ENCODE measurements at regions not wholly inside any gene's neighbourhood (a gene's known extent, or its start where the extent isn't known, plus 50 kb on each side); places are given as distances from the start of the nearest gene placed in this dataset.

- peaks cover 0 to 13% (median 0%) of the 10 kb centered on the region in 12 donors for H3K4me1 ChIP-seq
- WGBS, 4 donors, result 9 to 16% (median 14%) methylated on average over 4 of the region's 4 CpGs
- H3K27me3 ChIP-seq, result no peaks in the 10 kb centered on the region
- no peak for TF ChIP-seq CTCF (IDR thresholded peaks at IDR 0.05)
- no peak for TF ChIP-seq POLR2A (IDR thresholded peaks at IDR 0.05)
- H3K36me3 ChIP-seq, result no peaks in the 10 kb centered on the region
- DNase-seq (no peak), ATAC-seq (peak in 1 of 4 donors; percentile 22)
- peaks cover 0 to 10% (median 0%) of the 10 kb centered on the region in 12 donors for H3K9me3 ChIP-seq
- intact Hi-C loops (cut with DNase I), result loop anchor here in 1 of 10 donors (10.0 kb wide), 1 partner anchor 145 kb away; no protein-coding TSS in a partner anchor
- no peak overlapping the region for H3K4me3 ChIP-seq
- no peak overlapping the region for H3K27ac ChIP-seq
These were observed 75.0 kb upstream of the CCDC60 start for GRCh38 chr12:119259484-119259883.

GRCh38 chr12:119262388-119262787, 72.1 kb upstream of the CCDC60 start:
- ATAC-seq (no peak), DNase-seq (no peak)
- peaks cover 0 to 13% (median 0%) of the 10 kb centered on the region in 12 donors for H3K4me1 ChIP-seq
- TF ChIP-seq POLR2A (IDR thresholded peaks at IDR 0.05), result no peak
- no peak for TF ChIP-seq CTCF (IDR thresholded peaks at IDR 0.05)
- WGBS, 4 donors, result 93 to 98% (median 93%) methylated on average over 2 of the region's 2 CpGs
- H3K27ac ChIP-seq, result no peak overlapping the region
- no peaks in the 10 kb centered on the region for H3K36me3 ChIP-seq
- intact Hi-C loops (cut with DNase I), result no loop called here
- H3K9me3 ChIP-seq, result peaks cover 0 to 28% (median 2%) of the 10 kb centered on the region in 12 donors
- no peak overlapping the region for H3K4me3 ChIP-seq
- no peaks in the 10 kb centered on the region for H3K27me3 ChIP-seq

DNA sequence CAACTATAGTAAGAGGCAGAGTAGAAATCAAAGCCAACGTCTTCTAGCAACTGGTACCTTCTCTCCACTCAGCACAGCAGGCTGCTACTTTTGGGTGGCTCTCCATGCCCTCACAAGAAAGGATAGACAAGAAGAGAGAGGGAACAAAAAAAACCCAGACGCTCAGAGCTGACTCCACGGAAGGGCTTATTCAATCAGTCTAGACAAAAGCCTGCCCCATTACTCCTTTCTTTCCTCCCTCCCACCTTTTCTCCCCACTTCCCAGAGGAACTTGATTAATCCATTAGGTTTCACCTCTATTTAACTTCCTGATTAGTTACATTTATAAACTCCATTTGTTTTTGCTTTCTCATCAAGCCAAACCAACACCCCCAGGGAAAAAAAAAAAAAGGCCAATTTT, 71.1 kb upstream of the CCDC60 start:
- no peak for TF ChIP-seq CTCF (IDR thresholded peaks at IDR 0.05)
- no peak for TF ChIP-seq POLR2A (IDR thresholded peaks at IDR 0.05)
- Histone ChIP-seq H3K36me3 (no peaks in the 10 kb centered on the region), H3K4me1 (peaks cover 0 to 10% (median 0%) of the 10 kb centered on the region in 12 donors), H3K27ac (no peak overlapping the region), H3K27me3 (no peaks in the 10 kb centered on the region), H3K4me3 (no peak overlapping the region), H3K9me3 (peaks cover 0 to 33% (median 2%) of the 10 kb centered on the region in 12 donors)
- no peak for ATAC-seq
- 79 to 90% (median 86%) methylated on average over 3 of the region's 3 CpGs for WGBS, 4 donors
- intact Hi-C loops (cut with DNase I), result no loop called here
- no peak for DNase-seq

DNA sequence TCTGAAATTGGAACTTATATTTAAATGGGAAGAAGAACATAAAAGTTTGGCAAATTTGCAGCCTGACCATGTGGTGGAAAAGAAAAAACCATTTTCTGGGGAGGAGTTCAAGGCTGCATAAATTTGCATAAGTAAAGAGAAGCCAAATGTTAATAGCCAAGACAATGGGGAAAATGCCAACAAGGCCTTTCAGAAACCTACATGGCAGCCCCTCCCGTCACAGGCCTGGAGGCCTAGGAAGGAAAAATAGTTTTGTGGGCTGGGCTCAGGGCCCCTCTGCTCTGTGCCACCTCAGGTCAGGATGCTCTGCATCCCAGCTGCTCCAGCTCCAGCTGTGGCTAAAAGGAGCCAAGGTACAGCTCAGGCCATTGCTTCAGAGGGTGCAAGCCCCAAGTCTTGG, 67.6 kb upstream of the CCDC60 start:
- H3K27ac ChIP-seq, result no peak overlapping the region
- no peak for DNase-seq
- intact Hi-C loops (cut with DNase I), result no loop called here
- WGBS, 4 donors, result 83 to 100% (median 93%) methylated on average over 1 of the region's 1 CpG
- ATAC-seq, result no peak
- no peaks in the 10 kb centered on the region for H3K27me3 ChIP-seq
- peaks cover 0 to 30% (median 2%) of the 10 kb centered on the region in 12 donors for H3K9me3 ChIP-seq
- no peak overlapping the region for H3K4me3 ChIP-seq
- no peaks in the 10 kb centered on the region for H3K4me1 ChIP-seq
- TF ChIP-seq CTCF (IDR thresholded peaks at IDR 0.05) (no peak), POLR2A (IDR thresholded peaks at IDR 0.05) (no peak)
- H3K36me3 ChIP-seq, result no peaks in the 10 kb centered on the region
